Left ventricle myocardium inferior (tissue), 1 donor: ENCODE measurements at regions not wholly inside any gene's neighbourhood (a gene's known extent, or its start where the extent isn't known, plus 50 kb on each side); places are given as distances from the start of the nearest gene placed in this dataset.
"Not testable (repeated sequence)": the region's sequence is repeated elsewhere in the genome, so short reads cannot be mapped to it uniquely, and the experiment has no call there.

Experiments
- DNase-seq: peaks from one replicate; pipeline ENCODE4 v3.0.0-alpha.2; 2020
- H3K27ac ChIP-seq: fragments of 200-600 bp; replicated peaks from 2 replicates; pipeline ENCODE4 v1.8.0; 2021
- H3K27me3 ChIP-seq: fragments of 200-600 bp; 2 replicates; pipeline ENCODE4 v1.8.0; 2021; ENCODE audit warnings: low read depth
- H3K36me3 ChIP-seq: fragments of 200-600 bp; 2 replicates; pipeline ENCODE4 v1.8.0; 2021
- H3K4me1 ChIP-seq: fragments of 200-600 bp; 2 replicates; pipeline ENCODE4 v1.8.0; 2021
- H3K4me3 ChIP-seq: fragments of 200-600 bp; 2 replicates; pipeline ENCODE4 v1.8.0; 2021; ENCODE audit warnings: mild to moderate bottlenecking, moderate library complexity
- H3K9me3 ChIP-seq: fragments of 200-600 bp; replicated peaks from 2 replicates; pipeline ENCODE4 v1.8.0; 2021
- intact Hi-C: fragments of 100-400 bp; cut with micrococcal nuclease; formaldehyde crosslinking; loops from one replicate; pipeline ENCODE4 v1.11.0; 2022
- TF ChIP-seq, protein P1 (sequence below): fragments of 200-600 bp; IDR thresholded peaks from 2 replicates; pipeline ENCODE4 v1.8.0; 2021; ENCODE audit warnings: antibody characterized with exemption, mild to moderate bottlenecking, borderline replicate concordance
- donor health status: DM: no; HTN: yes; CAD: no; lungs with severe emphysema.

DNA sequence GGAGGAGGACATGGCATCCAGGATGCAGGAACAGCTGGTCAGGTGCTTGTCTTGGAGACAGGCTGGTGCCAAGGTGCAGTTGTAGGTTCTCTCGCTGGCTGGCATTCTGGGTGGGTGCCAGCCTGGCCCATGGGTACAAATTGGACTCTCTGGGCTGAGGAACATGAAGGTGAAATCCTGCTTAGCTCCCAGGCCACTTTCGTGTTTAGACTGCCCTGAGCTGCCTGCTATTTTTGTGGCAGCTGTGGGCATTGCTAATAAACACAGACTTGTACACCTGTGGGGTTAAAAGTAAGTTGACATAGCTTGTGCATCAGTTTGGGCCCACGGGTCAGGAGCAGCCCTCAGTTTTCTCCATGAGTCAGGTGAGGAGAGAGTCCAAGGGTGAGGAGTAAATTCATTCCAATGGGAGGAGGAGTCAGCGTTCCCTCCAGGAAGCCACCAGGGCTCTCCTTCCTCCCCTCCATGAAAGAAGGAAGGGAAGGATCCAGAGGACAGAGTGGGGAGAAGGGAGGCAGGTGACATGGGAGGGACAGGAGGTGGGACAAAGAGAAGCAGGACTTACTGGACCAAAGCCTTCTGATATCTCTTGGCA, 380.0 kb downstream of the GLRX3 start:
- DNase-seq = no peak
- Histone ChIP-seq H3K4me1 (no peaks in the 10 kb centered on the region), H3K27ac (no peak overlapping the region), H3K27me3 (peaks cover 60% of the 10 kb centered on the region), H3K36me3 (no peaks in the 10 kb centered on the region), H3K9me3 (peaks cover 15% of the 10 kb centered on the region), H3K4me3 (no peak overlapping the region)
- TF ChIP-seq, protein P1, sequence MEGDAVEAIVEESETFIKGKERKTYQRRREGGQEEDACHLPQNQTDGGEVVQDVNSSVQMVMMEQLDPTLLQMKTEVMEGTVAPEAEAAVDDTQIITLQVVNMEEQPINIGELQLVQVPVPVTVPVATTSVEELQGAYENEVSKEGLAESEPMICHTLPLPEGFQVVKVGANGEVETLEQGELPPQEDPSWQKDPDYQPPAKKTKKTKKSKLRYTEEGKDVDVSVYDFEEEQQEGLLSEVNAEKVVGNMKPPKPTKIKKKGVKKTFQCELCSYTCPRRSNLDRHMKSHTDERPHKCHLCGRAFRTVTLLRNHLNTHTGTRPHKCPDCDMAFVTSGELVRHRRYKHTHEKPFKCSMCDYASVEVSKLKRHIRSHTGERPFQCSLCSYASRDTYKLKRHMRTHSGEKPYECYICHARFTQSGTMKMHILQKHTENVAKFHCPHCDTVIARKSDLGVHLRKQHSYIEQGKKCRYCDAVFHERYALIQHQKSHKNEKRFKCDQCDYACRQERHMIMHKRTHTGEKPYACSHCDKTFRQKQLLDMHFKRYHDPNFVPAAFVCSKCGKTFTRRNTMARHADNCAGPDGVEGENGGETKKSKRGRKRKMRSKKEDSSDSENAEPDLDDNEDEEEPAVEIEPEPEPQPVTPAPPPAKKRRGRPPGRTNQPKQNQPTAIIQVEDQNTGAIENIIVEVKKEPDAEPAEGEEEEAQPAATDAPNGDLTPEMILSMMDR = no peak
- intact Hi-C loops = no loop called here

DNA sequence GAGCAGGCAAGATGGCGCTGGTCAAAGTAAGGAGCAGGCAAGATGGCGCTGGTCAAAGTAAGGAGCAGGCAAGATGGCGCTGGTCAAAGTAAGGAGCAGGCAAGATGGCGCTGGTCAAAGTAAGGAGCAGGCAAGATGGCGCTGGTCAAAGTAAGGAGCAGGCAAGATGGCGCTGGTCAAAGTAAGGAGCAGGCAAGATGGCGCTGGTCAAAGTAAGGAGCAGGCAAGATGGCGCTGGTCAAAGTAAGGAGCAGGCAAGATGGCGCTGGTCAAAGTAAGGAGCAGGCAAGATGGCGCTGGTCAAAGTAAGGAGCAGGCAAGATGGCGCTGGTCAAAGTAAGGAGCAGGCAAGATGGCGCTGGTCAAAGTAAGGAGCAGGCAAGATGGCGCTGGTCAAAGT, 382.7 kb downstream of the GLRX3 start:
- H3K27ac ChIP-seq, H3K36me3 ChIP-seq, H3K4me1 ChIP-seq, intact Hi-C loops, H3K4me3 ChIP-seq, DNase-seq: not testable (repeated sequence)
- Histone ChIP-seq H3K27me3 (peaks cover 45% of the 10 kb centered on the region), H3K9me3 (peaks cover 15% of the 10 kb centered on the region)

DNA sequence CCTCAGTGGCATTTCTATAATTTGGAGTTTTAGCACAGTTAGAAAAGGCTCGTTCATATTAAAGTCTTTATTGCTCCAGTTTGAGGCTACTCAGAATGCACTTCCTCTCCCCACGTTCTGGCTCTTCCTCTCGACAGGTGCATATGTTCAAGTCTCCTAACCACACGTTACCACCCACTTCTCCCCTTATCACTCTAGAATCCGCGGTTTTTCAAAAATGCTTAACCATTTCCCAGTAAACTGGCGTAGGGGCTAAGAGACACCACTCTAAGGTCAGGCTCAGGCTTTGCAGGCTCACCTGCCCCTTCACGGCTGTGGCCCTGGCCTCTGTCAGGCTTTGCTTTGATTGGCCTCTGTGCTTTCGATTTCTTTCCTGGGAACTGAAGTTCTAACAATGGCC, 383.6 kb downstream of the GLRX3 start:
- intact Hi-C loops = no loop called here
- Histone ChIP-seq H3K27me3 (peaks cover 43% of the 10 kb centered on the region), H3K4me1 (no peaks in the 10 kb centered on the region), H3K4me3 (no peak overlapping the region), H3K27ac (no peak overlapping the region), H3K36me3 (no peaks in the 10 kb centered on the region), H3K9me3 (peaks cover 15% of the 10 kb centered on the region)
- TF ChIP-seq, protein P1 = no peak
- no peak for DNase-seq

DNA sequence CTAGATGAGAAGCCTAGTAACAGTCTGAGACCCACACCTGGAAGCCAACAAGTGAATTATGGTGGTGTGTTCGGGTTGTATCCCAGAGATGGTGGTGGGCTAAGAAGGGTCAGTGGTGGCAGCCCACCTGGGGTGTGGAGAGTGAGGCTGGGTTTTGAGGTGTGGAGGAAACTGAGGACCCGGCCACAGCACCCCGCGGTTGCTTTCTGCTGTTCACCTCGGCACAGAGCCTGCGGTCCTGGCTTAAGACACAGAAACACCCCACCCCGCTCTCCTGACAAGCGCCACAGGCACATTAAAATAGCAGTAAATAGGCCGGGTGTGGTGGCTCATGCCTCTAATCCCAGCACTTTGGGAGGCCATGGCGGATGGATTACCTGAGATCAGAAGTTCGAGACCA, 395.1 kb downstream of the GLRX3 start:
- TF ChIP-seq, protein P1 = no peak
- intact Hi-C loops = no loop called here
- no peak for DNase-seq

DNA sequence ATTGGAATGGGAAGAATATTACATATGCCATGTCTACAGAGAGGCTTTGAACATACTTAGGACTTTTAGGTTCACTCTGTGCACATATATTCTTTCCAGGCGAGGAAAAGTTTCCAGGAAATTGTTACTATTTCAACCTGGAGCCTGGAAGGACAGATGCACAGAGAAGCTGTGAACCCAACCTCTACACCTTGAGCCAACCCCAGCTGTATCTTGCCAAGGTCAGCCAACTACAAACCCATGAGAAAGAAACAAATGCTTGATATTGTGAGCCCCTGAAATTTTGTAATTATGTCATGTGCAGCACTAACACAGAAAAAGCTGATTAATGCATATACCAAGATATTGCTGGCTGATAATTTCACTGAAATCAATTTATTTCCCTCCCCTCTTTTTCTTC, 404.9 kb downstream of the GLRX3 start:
- no peak for DNase-seq
- intact Hi-C loops = no loop called here
- no peaks in the 10 kb centered on the region for H3K36me3 ChIP-seq
- H3K4me3 ChIP-seq = no peak overlapping the region
- H3K9me3 ChIP-seq = peaks cover 21% of the 10 kb centered on the region
- no peak overlapping the region for H3K27ac ChIP-seq
- H3K27me3 ChIP-seq = peaks cover 38% of the 10 kb centered on the region
- TF ChIP-seq, protein P1 = no peak
- H3K4me1 ChIP-seq = no peaks in the 10 kb centered on the region

More for the DNA sequence above, 395.1 kb downstream of the GLRX3 start:
- Histone ChIP-seq H3K4me1 (no peaks in the 10 kb centered on the region), H3K36me3 (no peaks in the 10 kb centered on the region), H3K4me3 (no peak overlapping the region), H3K27ac (no peak overlapping the region), H3K27me3 (peaks cover 40% of the 10 kb centered on the region), H3K9me3 (peaks cover 9% of the 10 kb centered on the region)

DNA sequence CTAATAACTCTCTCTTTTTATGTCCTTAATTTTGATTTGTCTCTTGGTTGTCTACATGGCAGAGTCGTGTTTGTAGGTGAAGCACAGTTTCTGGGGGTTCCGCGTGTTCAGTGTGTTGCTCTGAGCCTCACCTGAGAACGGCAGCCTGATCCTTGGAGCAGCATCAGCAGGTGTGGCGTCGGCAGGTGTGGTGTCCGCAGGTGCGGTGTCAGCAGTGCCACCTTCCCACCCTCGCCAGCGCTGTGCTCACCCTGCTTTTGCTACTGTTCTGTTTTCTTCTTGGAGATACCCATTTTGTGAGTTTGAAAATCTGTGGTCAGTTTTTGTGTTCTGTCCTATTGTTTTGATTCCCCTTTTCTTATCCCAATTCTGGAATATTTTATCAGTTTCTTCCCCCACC, 406.6 kb downstream of the GLRX3 start:
- Histone ChIP-seq H3K9me3 (peaks cover 6% of the 10 kb centered on the region), H3K36me3 (no peaks in the 10 kb centered on the region), H3K27me3 (peaks cover 54% of the 10 kb centered on the region), H3K27ac (no peak overlapping the region), H3K4me3 (no peak overlapping the region), H3K4me1 (no peaks in the 10 kb centered on the region)
- intact Hi-C loops = no loop called here
- TF ChIP-seq, protein P1 = no peak
- no peak for DNase-seq
